Activated CD8-positive, alpha-beta memory T cell treated with anti-CD3 and anti-CD28 coated beads, Interleukin-2, amount 50 U/mL, for 24 hours (primary cell): ENCODE measurements at regions not wholly inside any gene's neighbourhood (a gene's known extent, or its start where the extent isn't known, plus 50 kb on each side); places are given as distances from the start of the nearest gene placed in this dataset.
"Not testable (repeated sequence)": the region's sequence is repeated elsewhere in the genome, so short reads cannot be mapped to it uniquely, and the experiment has no call there.

Experiments used
- DNase-seq: peaks from one replicate; pipeline ENCODE4 v3.0.0-alpha.2; 2020; ENCODE audit errors: extremely low read depth

GRCh38 chr4:53716471-53717063 is 125.3 kb upstream of the LNX1 start:
- DNase-seq, result no peak

DNA sequence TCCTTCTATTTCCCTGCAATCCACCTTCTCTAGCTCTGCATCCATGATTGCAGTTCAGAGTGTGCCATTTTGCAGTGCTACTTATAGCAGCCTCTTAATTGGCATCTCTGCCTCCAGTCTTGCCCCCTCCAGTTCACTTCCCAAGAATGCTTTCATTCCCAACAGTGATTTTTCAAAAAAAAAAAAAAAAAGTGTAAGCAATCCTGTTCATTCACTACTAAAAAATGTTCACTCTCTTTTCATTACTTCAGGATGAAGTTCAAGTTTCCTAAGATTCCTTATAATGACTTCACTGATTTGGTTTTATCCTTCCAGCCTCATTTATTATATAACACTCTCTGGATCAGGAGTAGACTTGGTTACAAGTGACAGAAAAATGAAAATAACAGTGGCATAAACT is 124.7 kb upstream of the LNX1 start:
- DNase-seq, result no peak

DNA sequence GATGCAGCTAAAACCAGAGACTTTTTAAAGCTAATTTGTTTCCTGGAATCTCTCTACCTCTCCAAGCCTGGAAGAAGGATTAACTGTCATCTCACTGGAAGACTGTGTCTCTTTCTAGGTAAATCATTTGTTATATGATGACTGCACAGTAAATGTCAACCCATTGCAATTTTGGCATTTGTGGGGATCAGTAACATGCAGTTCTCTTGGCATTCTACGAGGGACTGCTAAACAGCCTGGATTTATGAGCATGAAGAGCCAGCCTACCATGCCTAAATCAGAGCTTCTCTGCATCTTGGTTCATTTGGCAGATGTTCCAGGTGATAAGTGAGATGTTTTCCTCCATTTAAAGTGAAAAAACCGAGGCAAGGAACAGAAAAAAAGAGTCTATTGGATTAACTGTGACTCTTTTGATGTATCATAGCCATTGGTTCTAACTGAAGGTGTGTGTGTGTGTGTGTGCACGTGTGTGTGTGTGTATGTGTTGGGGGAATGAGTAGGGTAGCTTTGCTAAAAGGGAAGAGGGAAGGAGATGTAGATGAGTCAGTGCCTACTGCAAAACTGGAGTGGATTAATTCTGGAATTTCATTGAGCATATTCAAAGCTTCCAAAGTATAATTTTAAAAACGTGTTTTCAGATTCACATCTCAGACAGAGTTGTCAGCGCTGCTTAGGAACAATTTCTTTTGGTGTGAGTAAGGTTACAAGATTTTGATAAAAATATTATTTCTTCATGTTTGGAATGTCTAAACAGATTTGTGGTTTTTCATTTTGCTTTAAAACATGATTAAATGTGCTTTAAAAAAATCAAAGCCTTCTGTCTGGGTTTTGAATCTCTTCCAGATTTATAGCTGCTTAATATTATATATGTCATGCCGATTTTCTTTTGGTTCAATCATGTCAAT is 123.2 kb upstream of the LNX1 start:
- DNase-seq, result no peak

DNA sequence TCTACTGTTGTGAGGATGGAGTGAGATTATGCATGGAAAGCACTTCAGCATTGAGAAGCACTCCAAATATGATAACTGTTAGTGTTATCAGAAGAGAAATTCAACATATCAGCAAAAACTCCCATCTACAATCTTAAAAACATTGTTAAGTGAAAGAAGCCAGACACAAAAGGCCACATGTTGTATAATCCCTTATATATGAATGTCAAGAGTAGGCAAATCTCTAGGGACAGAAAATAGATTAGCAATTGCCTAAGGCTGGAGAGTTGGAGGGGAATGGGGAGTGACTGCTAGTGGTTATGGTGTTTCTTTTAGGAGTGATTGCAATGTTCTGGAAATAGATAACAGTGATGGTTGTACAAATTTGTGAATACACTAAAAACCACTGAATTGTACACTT is 122.5 kb upstream of the LNX1 start:
- DNase-seq, result no peak

- DNase-seq, result no peak
These were observed 122.0 kb upstream of the LNX1 start for GRCh38 chr4:53713296-53713695.

DNA sequence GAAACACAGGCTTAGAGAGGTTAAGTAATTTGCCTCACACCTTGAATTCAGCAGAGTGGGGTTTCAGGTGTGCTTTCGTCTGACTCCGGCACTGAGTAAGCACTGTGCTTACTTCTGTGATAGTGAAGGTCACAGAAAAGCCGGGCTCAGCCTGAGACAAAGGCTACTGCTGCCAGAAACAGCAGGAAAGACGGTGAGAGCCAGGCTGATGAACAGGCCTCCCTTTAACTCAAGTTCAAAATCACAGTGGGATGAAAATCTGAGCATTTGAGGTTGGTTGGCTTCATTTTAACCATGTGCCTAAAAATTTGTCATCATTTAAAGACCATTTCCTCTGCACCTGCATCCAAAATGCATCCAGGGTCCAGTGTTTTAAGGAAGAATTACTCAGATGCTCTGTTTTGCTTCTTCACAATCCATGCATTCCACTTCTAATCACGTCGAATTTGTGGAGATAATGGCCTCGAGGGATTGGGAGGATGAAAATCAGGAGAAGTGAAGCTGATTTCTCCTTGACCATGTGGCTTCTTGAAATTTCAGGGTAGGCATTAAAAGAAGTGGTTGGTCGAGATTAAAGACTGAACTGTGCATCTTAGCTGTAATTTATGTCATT is 121.2 kb upstream of the LNX1 start:
- DNase-seq, result no peak

- DNase-seq, result no peak
These were observed 120.6 kb upstream of the LNX1 start for GRCh38 chr4:53711926-53712325.

- DNase-seq, result no peak
These were observed 118.4 kb upstream of the LNX1 start for GRCh38 chr4:53709693-53710092.

GRCh38 chr4:53707491-53707890 is 116.2 kb upstream of the LNX1 start:
- no peak for DNase-seq

GRCh38 chr4:53706422-53707032 is 115.2 kb upstream of the LNX1 start:
- no peak for DNase-seq

- DNase-seq, result no peak
These were observed 114.7 kb upstream of the LNX1 start for GRCh38 chr4:53705972-53706371.

DNA sequence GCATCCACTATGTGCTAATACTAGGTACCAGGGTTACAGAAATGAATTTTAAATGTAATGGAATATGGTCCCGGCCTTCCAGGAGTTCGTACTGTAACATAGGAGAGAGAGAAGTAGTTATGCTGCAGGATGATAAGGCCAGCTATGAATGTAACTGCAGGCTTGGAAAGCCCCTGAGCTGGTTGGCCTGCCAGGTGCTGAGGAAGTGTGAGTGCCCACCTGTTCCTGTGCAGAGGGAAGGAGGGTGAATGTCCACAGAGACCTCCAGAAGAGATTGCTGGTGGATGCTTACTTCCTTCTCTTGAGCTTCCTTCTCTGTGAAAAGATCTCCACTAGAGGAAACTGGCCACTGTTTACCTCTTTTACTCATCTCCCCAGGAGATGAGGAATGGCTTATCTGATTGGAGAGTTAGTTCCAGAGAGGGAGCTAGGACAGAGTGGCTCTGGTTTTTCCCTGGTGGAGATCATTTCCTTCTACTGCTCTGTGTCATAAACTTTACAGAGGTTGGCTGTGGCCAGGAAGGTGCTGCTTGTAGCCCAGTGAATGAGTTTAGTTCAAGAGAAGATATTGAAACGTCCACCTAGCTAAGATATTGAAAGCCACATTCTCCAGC is 114.0 kb upstream of the LNX1 start:
- no peak for DNase-seq

DNA sequence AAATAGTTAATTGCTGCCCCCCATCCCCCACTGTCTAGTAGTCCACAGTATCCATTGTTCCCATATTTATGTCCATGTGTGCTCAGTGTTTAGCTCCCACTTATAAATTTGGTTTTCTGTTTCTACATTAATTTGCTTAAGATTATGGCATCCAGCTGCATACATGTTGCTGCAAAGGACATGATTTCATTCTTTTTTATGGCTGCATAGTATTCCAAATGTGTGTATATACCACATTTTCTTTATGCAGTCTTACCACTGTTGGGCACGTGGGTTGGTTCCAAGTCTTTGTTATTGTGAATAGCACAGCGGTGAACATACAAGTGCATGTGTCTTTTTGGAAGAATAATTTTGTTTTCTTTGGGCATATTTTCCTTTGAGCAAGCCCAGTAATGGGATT is 113.0 kb upstream of the LNX1 start:
- DNase-seq, result no peak

DNA sequence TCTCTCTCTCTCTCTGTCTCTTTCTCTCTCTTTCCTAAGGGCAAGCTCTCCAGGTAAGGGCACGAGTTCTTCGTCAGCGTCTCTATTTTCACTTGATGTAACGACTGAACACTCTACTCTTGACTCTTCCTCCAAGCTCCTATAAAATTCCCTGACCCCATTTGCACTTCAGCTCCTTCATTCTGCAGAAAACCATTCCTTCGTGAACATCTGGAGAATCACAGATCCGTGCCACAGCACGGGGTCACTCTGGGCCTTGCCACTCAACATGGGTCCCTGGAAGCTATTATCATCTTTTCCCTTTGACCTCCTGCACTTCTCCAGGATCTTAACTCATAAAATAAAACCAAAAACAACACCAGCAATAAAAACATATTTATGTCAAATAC is 112.0 kb upstream of the LNX1 start:
- DNase-seq, result no peak

GRCh38 chr4:53702334-53703266 is 111.3 kb upstream of the LNX1 start:
- no peak for DNase-seq

GRCh38 chr4:53701260-53701659 is 110.0 kb upstream of the LNX1 start:
- DNase-seq, result not testable (repeated sequence)

- not testable (repeated sequence) for DNase-seq
These were observed 108.0 kb upstream of the LNX1 start for GRCh38 chr4:53699310-53699709.

DNA sequence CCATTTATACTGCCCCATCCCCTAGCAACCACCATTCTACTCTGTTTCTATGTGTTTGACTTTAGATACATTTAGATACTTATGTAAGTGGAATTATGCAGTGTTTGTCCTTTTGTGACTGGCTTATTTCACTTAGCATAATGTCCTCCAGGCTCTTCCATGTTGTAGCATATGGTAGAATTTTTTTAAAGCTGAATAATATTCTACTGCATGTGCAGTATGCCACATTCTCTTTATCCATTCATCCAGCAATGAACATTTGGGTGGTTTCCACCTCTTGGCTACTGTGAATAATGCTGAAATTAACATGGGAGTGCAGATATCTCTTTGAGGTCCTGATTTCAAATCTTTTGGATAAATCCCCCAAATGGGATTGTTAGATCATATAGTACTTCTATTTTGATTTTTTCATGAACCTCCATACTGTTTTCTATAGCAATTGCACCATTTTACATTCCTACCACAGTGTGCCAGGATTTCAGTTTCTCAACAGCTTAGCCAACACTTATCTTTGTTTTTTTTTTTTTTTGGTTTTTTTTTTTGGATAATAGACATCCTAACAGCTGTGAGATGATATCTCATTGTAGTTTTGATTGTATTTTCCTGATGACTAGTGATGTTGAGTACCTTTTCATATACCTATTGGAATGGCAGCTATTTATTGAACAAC is 105.9 kb upstream of the LNX1 start:
- DNase-seq, result no peak

- no peak for DNase-seq
These were observed 104.5 kb upstream of the LNX1 start for GRCh38 chr4:53695540-53696463.
